NOMO-1 (cell line): ENCODE measurements at regions not wholly inside any gene's neighbourhood (a gene's known extent, or its start where the extent isn't known, plus 50 kb on each side); places are given as distances from the start of the nearest gene placed in this dataset.

Experiments
- DNase-seq, 2 experiments: peaks; one replicate each; lab custom pipeline; 2025; ENCODE audit not compliant: unreplicated experiment in 2 of 2; lab: John Stamatoyannopoulos, UW

DNA sequence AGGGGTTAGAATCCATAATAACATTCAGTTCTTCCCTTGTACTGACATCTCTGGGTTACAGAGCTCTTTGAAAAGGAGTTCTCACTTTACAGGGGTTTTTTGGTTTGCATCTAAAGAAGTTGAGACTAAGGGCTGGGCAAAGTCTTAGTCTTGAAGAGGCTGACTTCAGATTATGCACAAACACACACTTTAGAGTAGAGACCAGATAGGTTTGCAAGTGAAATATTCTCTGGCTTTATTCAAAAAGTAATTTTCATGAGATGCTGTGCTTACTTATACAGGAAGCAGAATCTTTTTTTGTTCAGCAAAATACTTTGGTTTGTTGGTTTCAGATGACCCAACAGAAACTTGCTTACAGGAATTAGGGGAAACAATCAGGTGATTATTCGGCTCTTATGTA, 410.9 kb upstream of the LRRTM1 start:
- no peak for DNase-seq

DNA sequence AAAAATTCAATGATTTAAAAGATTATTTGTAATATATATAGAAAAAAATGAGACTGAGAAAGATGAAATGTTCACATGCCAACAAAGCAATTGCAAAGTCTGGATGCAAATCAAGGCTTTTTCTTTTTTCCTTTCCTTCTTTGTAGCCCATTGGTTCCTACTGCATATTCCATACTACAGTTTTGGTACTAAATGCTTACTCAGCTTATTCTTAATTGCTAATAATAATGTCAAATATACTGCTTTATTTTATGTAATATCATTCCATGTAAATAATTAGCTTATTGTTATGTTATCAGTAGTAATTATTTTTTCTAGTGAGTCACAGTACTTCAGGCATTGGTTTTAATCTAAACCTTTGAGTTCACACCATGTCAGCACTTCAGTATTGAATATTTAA, 407.4 kb upstream of the LRRTM1 start:
- DNase-seq: no peak

DNA sequence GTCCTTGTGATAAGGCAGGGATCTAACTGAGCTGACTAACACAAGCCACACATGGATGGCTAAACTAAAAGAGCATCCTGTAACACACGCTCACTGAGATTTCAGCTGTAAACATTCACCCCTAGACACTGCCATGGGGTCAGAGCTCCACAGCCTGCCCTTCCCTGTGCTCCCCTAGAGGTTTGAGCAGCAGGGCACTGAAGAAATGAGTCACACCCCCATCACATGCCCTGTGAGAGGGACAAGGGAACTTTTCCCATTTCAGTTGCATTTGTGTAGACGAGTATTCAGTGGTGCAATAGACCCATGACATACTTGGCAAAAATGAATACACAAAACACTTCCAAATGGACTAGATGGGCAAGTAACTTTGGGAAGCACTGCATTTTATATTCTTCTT, 402.4 kb upstream of the LRRTM1 start:
- DNase-seq: no peak

DNA sequence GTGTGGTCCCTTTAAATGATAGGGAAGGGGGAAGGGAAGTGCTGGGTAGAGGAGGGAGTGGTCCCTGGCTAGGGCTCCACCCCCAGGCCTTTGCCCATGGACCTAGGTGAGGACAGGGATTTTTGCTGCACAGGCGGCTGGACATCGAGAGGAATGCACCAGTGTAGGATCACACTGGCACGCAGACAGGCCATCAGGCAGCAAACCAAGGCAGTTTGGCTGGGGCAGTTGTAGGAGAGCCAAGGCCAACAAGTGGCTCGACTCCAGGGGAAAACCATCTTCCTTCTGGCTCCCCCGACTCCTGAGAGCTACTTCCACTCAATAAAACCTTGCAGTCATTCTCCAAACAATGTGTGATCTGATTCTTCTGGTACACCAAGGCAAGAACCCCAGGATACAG, 402.0 kb upstream of the LRRTM1 start:
- DNase-seq: no peak

DNA sequence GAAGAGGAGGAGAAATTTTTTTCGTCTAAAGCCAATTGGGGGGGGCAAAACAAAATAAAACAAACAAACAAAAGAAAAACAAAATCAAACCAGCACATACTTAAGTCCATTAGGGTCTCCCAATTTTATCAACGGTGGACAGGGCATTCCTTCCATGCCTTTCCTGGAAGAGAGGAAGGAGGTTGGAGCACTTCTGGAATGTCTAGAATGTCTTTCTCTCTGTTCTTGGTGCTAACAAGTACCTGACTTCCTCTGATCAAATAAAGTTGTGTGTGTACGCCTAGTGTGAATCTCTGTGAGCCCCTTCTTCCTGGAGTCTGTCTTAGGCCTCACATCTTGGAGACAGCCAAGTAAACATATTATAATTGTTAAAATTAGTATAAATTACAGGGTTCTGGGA, 399.0 kb upstream of the LRRTM1 start:
- DNase-seq: no peak

DNA sequence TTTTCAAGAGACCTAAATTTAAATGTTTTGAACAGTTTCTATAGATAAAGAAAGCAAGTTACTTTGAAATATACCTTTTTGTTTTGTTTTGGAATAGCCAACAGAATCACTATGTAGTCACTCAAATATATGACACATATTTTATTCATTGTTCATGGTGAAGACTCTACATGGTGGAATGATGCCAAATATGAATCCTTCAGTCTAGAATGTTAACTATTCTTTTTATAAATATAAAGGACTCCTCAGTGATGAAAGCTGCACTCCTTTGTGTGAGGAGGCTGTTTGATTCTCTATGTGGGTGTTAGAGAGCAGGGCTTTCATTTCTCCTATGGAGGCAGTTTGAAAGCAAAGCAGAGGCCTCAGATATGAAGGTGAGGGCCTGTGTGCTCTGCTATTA, 396.4 kb upstream of the LRRTM1 start:
- no peak for DNase-seq
